IMR-90 (cell line): ENCODE measurements at regions not wholly inside any gene's neighbourhood (a gene's known extent, or its start where the extent isn't known, plus 50 kb on each side); places are given as distances from the start of the nearest gene placed in this dataset.

ENCODE experiments used
- ATAC-seq: fragments of 200-7000 bp; cut with Tn5 transposase; 2 replicates; pipeline ENCODE4 v1.9.1; 2020; ENCODE audit warnings: low read depth, mild to moderate bottlenecking, moderate library complexity
- BruUV-seq: library from RNA; stranded (reverse); fragments of 400-500 nt; replicated peaks from 2 replicates; lab custom pipeline; 2021; lab: Mats Ljungman, UMichigan
- CTCF ChIA-PET: fragments of 300-600 bp; formaldehyde crosslinking; extraction: SDS; loops from one replicate; lab custom pipeline; 2021; ENCODE audit warnings: antibody characterized with exemption; lab: Yijun Ruan, JAX
- POLR2A ChIA-PET: fragments of 300-600 bp; sonication (Branson Sonifier 250); formaldehyde crosslinking; loops from one replicate; lab custom pipeline; 2022; ENCODE audit warnings: antibody characterized with exemption; ENCODE audit not compliant: unreplicated experiment; lab: Charles Lee
- DNase-seq: peaks from one replicate; pipeline ENCODE4 v3.0.0; 2013
- H2AFZ ChIP-seq: replicated peaks from 2 replicates; pipeline ENCODE3; 2013; ENCODE audit warnings: low read length, mild to moderate bottlenecking; ENCODE audit not compliant: poor library complexity
- H2AK5ac ChIP-seq: 2 replicates; pipeline ENCODE4 v1.6.1; 2013; ENCODE audit warnings: low read depth, low read length, inconsistent platforms
- H2AK9ac ChIP-seq: replicated peaks from 2 replicates; pipeline ENCODE3; 2013; ENCODE audit warnings: mild to moderate bottlenecking, low read depth, low read length, moderate library complexity; ENCODE audit not compliant: poor library complexity
- H2BK120ac ChIP-seq: 2 replicates; pipeline ENCODE4 v1.6.1; 2013; ENCODE audit warnings: low read depth, low read length, inconsistent platforms
- H2BK15ac ChIP-seq: 3 replicates; pipeline ENCODE4 v1.6.1; 2013; ENCODE audit warnings: low read depth, low read length, inconsistent platforms
- H2BK20ac ChIP-seq: 2 replicates; pipeline ENCODE4 v1.6.1; 2013; ENCODE audit warnings: low read depth, mild to moderate bottlenecking, inconsistent platforms, low read length, moderate library complexity
- H2BK5ac ChIP-seq: 2 replicates; pipeline ENCODE4 v1.6.1; 2013; ENCODE audit warnings: mild to moderate bottlenecking, low read depth, low read length, inconsistent platforms; ENCODE audit not compliant: poor library complexity, severe bottlenecking
- H3K14ac ChIP-seq: replicated peaks from 2 replicates; pipeline ENCODE4 v1.6.1; 2013; ENCODE audit warnings: low read depth, low read length, inconsistent platforms
- H3K18ac ChIP-seq: 2 replicates; pipeline ENCODE4 v1.6.1; 2013; ENCODE audit warnings: low read depth, low read length, control low read depth
- H3K23ac ChIP-seq: 2 replicates; pipeline ENCODE4 v1.6.1; 2013; ENCODE audit warnings: low read depth, low read length, inconsistent platforms
- H3K27ac ChIP-seq: 2 replicates; pipeline ENCODE4 v1.5.1; 2013; ENCODE audit warnings: mild to moderate bottlenecking, control low read depth, low read length; ENCODE audit not compliant: insufficient read depth
- H3K27me3 ChIP-seq: 2 replicates; pipeline ENCODE4 v1.6.1; 2013; ENCODE audit warnings: low read length; ENCODE audit not compliant: control insufficient read depth, insufficient read depth
- H3K36me3 ChIP-seq: 2 replicates; pipeline ENCODE4 v1.6.1; 2013; ENCODE audit warnings: low read length, mixed read lengths; ENCODE audit not compliant: control insufficient read depth, insufficient read depth
- H3K4ac ChIP-seq: 2 replicates; pipeline ENCODE4 v1.6.1; 2013; ENCODE audit warnings: low read depth, low read length, inconsistent platforms
- H3K4me1 ChIP-seq: 2 replicates; pipeline ENCODE4 v1.6.1; 2013; ENCODE audit warnings: low read length, mixed read lengths; ENCODE audit not compliant: control insufficient read depth, insufficient read depth
- H3K4me2 ChIP-seq: 2 replicates; pipeline ENCODE4 v1.6.1; 2013; ENCODE audit warnings: low read depth, mild to moderate bottlenecking, control low read depth, low read length, moderate library complexity
- H3K4me3 ChIP-seq: 2 replicates; pipeline ENCODE4 v1.5.1; 2013; ENCODE audit warnings: low read depth, mild to moderate bottlenecking, control low read depth, low read length, moderate library complexity; ENCODE audit not compliant: insufficient read depth
- H3K56ac ChIP-seq: 2 replicates; pipeline ENCODE4 v1.6.1; 2013; ENCODE audit warnings: low read length, inconsistent platforms; ENCODE audit not compliant: insufficient read depth; ENCODE audit errors: extremely low read depth
- H3K79me1 ChIP-seq, 2 experiments: 2 replicates each; pipeline ENCODE4 v1.6.1; 2013; ENCODE audit warnings: low read length in 2 of 2, inconsistent platforms in 1 of 2, low read depth in 1 of 2
- H3K9ac ChIP-seq: 2 replicates; pipeline ENCODE4 v1.6.1; 2013; ENCODE audit warnings: low read depth, low read length, control low read depth
- H3K9me1 ChIP-seq: 2 replicates; pipeline ENCODE4 v1.6.1; 2013; ENCODE audit warnings: low read length, inconsistent platforms; ENCODE audit not compliant: insufficient read depth
- H3K9me3 ChIP-seq: 2 replicates; pipeline ENCODE4 v1.6.1; 2013; ENCODE audit warnings: low read length; ENCODE audit not compliant: control insufficient read depth, insufficient read depth
- H4K20me1 ChIP-seq: 2 replicates; pipeline ENCODE4 v1.6.1; 2013; ENCODE audit warnings: low read length, inconsistent platforms; ENCODE audit not compliant: insufficient read depth
- H4K5ac ChIP-seq: 2 replicates; pipeline ENCODE4 v1.6.1; 2013; ENCODE audit warnings: mild to moderate bottlenecking, low read depth, low read length, control low read depth
- H4K8ac ChIP-seq, 2 experiments: 2 replicates each; pipeline ENCODE4 v1.6.1; 2013; ENCODE audit warnings: low read depth in 2 of 2, low read length in 2 of 2, control low read depth in 1 of 2, inconsistent platforms in 1 of 2
- H4K91ac ChIP-seq: 2 replicates; pipeline ENCODE4 v1.6.1; 2013; ENCODE audit warnings: low read depth, low read length, inconsistent platforms; ENCODE audit not compliant: insufficient read depth
- FOS ChIP-seq: fragments of 150-350 bp; IDR thresholded peaks from 2 replicates; pipeline ENCODE4 v1.6.1; 2016; ENCODE audit warnings: low read depth, low read length
- MAZ ChIP-seq: IDR thresholded peaks from 2 replicates; pipeline ENCODE4 v1.6.1; 2012; ENCODE audit warnings: low read depth, mild to moderate bottlenecking, low read length, improper control_type of control experiment, moderate library complexity, borderline replicate concordance
- WGBS, 2 experiments: methylation state at CpG; one replicate each; pipeline versions ENCODE4 v1.1.5 to v1.1.7; 2013; ENCODE audit warnings: missing lambda C conversion rate in 2 of 2; ENCODE audit not compliant: insufficient read length in 1 of 2; ENCODE audit errors: extremely low coverage in 2 of 2; 5-methylcytosine and 5-hydroxymethylcytosine counted together
- dilution Hi-C: fragments of 300-500 bp; cut with HindIII; formaldehyde crosslinking; loops from one replicate; pipeline ENCODE4 v1.14.3; 2018; ENCODE audit warnings: low sequenced_read_pairs; ENCODE audit not compliant: unreplicated experiment
- in situ Hi-C: fragments of 300-500 bp; cut with MboI; formaldehyde crosslinking; loops from 3 replicates; pipeline ENCODE4 v1.14.3; 2019; ENCODE audit warnings: low sequenced_read_pairs, inconsistent platforms, mixed read lengths
- intact Hi-C: fragments of 100-400 bp; cut with micrococcal nuclease; formaldehyde crosslinking; loops from 2 replicates; pipeline ENCODE4 v1.10.0; 2022

- Histone ChIP-seq H3K14ac (no peak overlapping the region), H2BK120ac (no peak overlapping the region), H4K5ac (no peak overlapping the region), H3K27ac (no peak overlapping the region), H3K9ac (no peak overlapping the region), H2AK5ac (no peak overlapping the region), H3K56ac (no peak overlapping the region), H3K79me1 (no peaks in the 10 kb centered on the region), H3K18ac (no peak overlapping the region), H3K9me3 (peaks cover 18% of the 10 kb centered on the region), H4K20me1 (no peaks in the 10 kb centered on the region), H3K4me3 (no peak overlapping the region), H3K23ac (no peak overlapping the region), H2BK15ac (no peak overlapping the region), H3K4ac (no peak overlapping the region), H3K36me3 (no peaks in the 10 kb centered on the region), H4K91ac (no peak overlapping the region), H3K9me1 (no peaks in the 10 kb centered on the region), H3K27me3 (no peaks in the 10 kb centered on the region), H2AK9ac (no peak overlapping the region), H2BK20ac (no peak overlapping the region), H2AFZ (no peak overlapping the region), H3K4me2 (no peak overlapping the region), H3K4me1 (no peaks in the 10 kb centered on the region), H2BK5ac (no peak overlapping the region), H4K8ac (no peak overlapping the region)
- ChIA-PET POLR2A (no interaction called here), CTCF (no interaction called here)
- intact Hi-C loops = no loop called here
- no peak for ATAC-seq
- TF ChIP-seq FOS (no peak), MAZ (no peak)
- no TSS peak for BruUV-seq
- 66% methylated on average over 5 of the region's 9 CpGs; no CpG with 5 or more reads in 1 of the 2 experiments for WGBS, 2 experiments
- no peak for DNase-seq
- in situ Hi-C loops = no loop called here
- dilution Hi-C loops = no loop called here
These were observed 218.1 kb downstream of the WDR11 start for GRCh38 chr10:121069061-121069850.
